ENCODE measurements at regions not wholly inside any gene's neighbourhood (a gene's known extent, or its start where the extent isn't known, plus 50 kb on each side); places are given as distances from the start of the nearest gene placed in this dataset.

- DNase-seq = no peak
Observed at GRCh38 chr9:95610006-95610785, 93.4 kb upstream of the PTCH1 start.

- no peak for DNase-seq
Observed at GRCh38 chr9:95609426-95609825, 92.7 kb upstream of the PTCH1 start.

- no peak for DNase-seq
Observed at GRCh38 chr9:95608341-95608740, 91.6 kb upstream of the PTCH1 start.

- no peak for DNase-seq
Observed at GRCh38 chr9:95607507-95607906, 90.7 kb upstream of the PTCH1 start.

- no peak for DNase-seq
Observed at GRCh38 chr9:95606489-95607350, 89.9 kb upstream of the PTCH1 start.

GRCh38 chr9:95605816-95606488 lies 89.2 kb upstream of the PTCH1 start:
- DNase-seq = no peak

- DNase-seq = no peak
Observed at GRCh38 chr9:95605101-95605500, 88.3 kb upstream of the PTCH1 start.

GRCh38 chr9:95598236-95598635 lies 81.5 kb upstream of the PTCH1 start:
- no peak for DNase-seq

- no peak for DNase-seq
Observed at GRCh38 chr9:95595721-95596295, 79.0 kb upstream of the PTCH1 start.

- no peak for DNase-seq
Observed at GRCh38 chr9:95592931-95593330, 76.2 kb upstream of the PTCH1 start.

GRCh38 chr9:95588724-95589588 lies 72.2 kb upstream of the PTCH1 start:
- no peak for DNase-seq

- no peak for DNase-seq
Observed at GRCh38 chr9:95587021-95587964, 70.5 kb upstream of the PTCH1 start.

- DNase-seq = no peak
Observed at GRCh38 chr9:95586326-95586725, 69.6 kb upstream of the PTCH1 start.

GRCh38 chr9:95585824-95586223 lies 69.1 kb upstream of the PTCH1 start:
- DNase-seq = no peak

GRCh38 chr9:95584176-95584575 lies 67.4 kb upstream of the PTCH1 start:
- no peak for DNase-seq

GRCh38 chr9:95581900-95582299 lies 65.1 kb upstream of the PTCH1 start:
- no peak for DNase-seq

GRCh38 chr9:95580812-95581761 lies 64.3 kb upstream of the PTCH1 start:
- no peak for DNase-seq

- no peak for DNase-seq
Observed at GRCh38 chr9:95574866-95575553, 58.2 kb upstream of the PTCH1 start.

GRCh38 chr9:95574176-95574575 lies 57.4 kb upstream of the PTCH1 start:
- DNase-seq = no peak

Data from NCI-H510A treated with DMSO at 0.1 percent for 48 hours (cell line).